ENCODE measurements at regions not wholly inside any gene's neighbourhood (a gene's known extent, or its start where the extent isn't known, plus 50 kb on each side); places are given as distances from the start of the nearest gene placed in this dataset.

DNA sequence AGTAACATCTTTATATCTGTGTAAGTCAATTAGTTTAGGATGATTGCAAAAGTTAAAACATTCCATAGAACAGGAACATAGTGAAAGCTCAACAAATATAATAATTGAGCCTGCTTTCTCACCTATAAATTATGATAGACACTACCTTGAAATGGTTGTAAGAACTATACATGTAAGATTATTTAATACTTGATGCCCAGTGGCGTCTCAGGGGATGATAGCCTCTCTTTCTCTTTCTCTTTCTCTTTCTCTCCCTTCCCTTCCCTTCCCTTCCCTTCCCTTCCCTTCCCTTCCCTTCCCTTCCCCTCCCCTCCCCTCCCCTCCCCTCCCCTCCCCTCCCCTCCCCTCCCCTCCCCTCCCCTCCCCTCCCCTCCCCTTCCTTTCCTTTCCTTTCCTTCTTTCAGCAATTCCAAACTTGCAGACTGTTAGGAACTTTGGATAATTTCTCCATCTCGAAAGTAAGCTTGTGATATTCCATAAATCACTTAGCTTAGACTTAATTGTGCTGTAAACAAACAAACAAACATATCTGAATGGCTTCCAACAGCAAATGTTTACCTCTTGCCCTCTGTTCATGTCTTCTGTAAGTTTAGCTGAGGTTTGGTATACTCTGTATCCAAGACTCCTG is 1102.7 kb downstream of the TSN start:
- WGBS: 82% methylated on average over 2 of the region's 2 CpGs
- H3K4me3 ChIP-seq (ENCODE audit: low read length in 2 of 2): no peak overlapping the region
- no peaks in the 10 kb centered on the region for H3K36me3 ChIP-seq (ENCODE audit: control insufficient read depth in 2 of 2, insufficient read depth in 2 of 2, low read length in 1 of 2)
- H3K4me1 ChIP-seq (ENCODE audit: control insufficient read depth in 2 of 2, insufficient read depth in 2 of 2, low read length in 2 of 2): no peaks in the 10 kb centered on the region
- H3K9me3 ChIP-seq (ENCODE audit: control insufficient read depth in 2 of 2, insufficient read depth in 1 of 2, low read length in 1 of 2): no peaks in the 10 kb centered on the region
- no peak for DNase-seq (ENCODE audit: low read depth in 6 of 9, low spot score in 9 of 9)
- H3K27ac ChIP-seq (ENCODE audit: low read depth in 1 of 2, low read length in 1 of 2): no peak overlapping the region
- no peaks in the 10 kb centered on the region for H3K27me3 ChIP-seq (ENCODE audit: control insufficient read depth in 2 of 2, insufficient read depth in 1 of 2, low read length in 1 of 2)

DNA sequence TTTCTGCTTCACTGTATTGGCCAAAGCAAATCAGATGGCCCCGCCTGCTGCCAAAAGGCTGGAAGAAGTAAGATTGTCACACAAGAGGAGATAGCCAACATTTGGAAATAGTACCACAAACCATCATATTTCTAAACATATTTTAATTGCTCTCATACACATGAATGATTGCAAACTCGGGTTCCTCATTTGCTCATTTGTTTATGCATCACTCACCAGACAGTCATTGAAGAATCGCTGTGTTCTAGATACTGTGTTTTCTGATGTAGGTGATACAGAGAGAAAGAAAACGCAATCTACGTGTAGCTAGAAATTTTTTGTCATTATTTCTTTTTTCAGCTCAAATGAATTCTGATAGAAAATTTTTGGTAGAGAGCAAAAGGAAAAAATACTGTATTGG is 1103.4 kb downstream of the TSN start:
- Histone ChIP-seq H3K4me1 (ENCODE audit: control insufficient read depth in 2 of 2, insufficient read depth in 2 of 2, low read length in 2 of 2) (no peaks in the 10 kb centered on the region), H3K27me3 (ENCODE audit: control insufficient read depth in 2 of 2, insufficient read depth in 1 of 2, low read length in 1 of 2) (no peaks in the 10 kb centered on the region), H3K4me3 (ENCODE audit: low read length in 2 of 2) (no peak overlapping the region), H3K27ac (ENCODE audit: low read depth in 1 of 2, low read length in 1 of 2) (no peak overlapping the region), H3K9me3 (ENCODE audit: control insufficient read depth in 2 of 2, insufficient read depth in 1 of 2, low read length in 1 of 2) (no peaks in the 10 kb centered on the region), H3K36me3 (ENCODE audit: control insufficient read depth in 2 of 2, insufficient read depth in 2 of 2, low read length in 1 of 2) (no peaks in the 10 kb centered on the region)
- DNase-seq (ENCODE audit: low read depth in 6 of 9, low spot score in 9 of 9): no peak
- 95% methylated on average over 5 of the region's 5 CpGs for WGBS

DNA sequence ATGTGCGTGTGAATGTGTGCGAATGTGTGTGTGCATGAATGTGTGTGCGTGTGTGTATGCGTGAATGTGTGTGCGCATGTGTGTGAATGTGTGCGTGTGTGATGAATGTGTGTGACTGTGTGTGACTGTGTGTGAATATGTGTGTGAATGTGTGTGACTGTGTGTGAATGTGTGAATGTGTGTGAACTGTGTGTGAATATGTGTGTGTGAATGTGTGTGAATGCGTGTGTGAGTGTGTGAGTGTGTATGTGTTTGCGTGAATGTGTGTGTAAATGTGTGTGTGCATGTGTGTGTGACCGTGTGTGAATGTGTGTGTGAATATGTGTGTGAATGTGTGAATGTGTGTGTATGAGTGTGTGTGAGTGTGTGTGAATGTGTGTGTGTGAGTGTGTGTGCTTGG is 1103.8 kb downstream of the TSN start:
- Histone ChIP-seq H3K4me3 (ENCODE audit: low read length in 2 of 2) (no peak overlapping the region), H3K27me3 (ENCODE audit: control insufficient read depth in 2 of 2, insufficient read depth in 1 of 2, low read length in 1 of 2) (no peaks in the 10 kb centered on the region), H3K4me1 (ENCODE audit: control insufficient read depth in 2 of 2, insufficient read depth in 2 of 2, low read length in 2 of 2) (no peaks in the 10 kb centered on the region), H3K36me3 (ENCODE audit: control insufficient read depth in 2 of 2, insufficient read depth in 2 of 2, low read length in 1 of 2) (no peaks in the 10 kb centered on the region), H3K9me3 (ENCODE audit: control insufficient read depth in 2 of 2, insufficient read depth in 1 of 2, low read length in 1 of 2) (no peaks in the 10 kb centered on the region), H3K27ac (ENCODE audit: low read depth in 1 of 2, low read length in 1 of 2) (no peak overlapping the region)
- 95% methylated on average over 9 of the region's 9 CpGs for WGBS
- DNase-seq (ENCODE audit: low read depth in 6 of 9, low spot score in 9 of 9): no peak

DNA sequence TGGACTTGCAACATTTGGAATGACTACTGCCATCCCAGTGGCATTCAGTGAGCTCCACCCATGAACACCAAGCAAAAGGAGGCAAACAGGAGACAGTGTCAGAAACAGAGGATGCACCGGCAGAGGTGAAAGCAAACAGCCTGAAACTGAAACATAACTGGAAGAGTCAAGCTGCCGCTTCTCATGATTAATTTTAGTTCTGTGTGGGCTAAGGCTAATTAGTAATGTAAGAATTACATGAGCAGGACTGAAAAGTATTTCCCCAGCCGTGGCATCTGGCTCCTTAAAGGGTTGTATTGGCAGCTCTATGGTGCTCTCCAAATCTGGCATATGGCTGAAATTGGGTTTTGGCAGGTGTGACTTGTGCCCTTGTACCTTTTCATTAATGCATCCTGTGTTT is 1108.1 kb downstream of the TSN start:
- H3K27ac ChIP-seq (ENCODE audit: low read depth in 1 of 2, low read length in 1 of 2): no peak overlapping the region
- WGBS: 87% methylated on average over 3 of the region's 3 CpGs
- no peaks in the 10 kb centered on the region for H3K27me3 ChIP-seq (ENCODE audit: control insufficient read depth in 2 of 2, insufficient read depth in 1 of 2, low read length in 1 of 2)
- no peak overlapping the region for H3K4me3 ChIP-seq (ENCODE audit: low read length in 2 of 2)
- H3K36me3 ChIP-seq (ENCODE audit: control insufficient read depth in 2 of 2, insufficient read depth in 2 of 2, low read length in 1 of 2): no peaks in the 10 kb centered on the region
- DNase-seq (ENCODE audit: low read depth in 6 of 9, low spot score in 9 of 9): no peak
- H3K9me3 ChIP-seq (ENCODE audit: control insufficient read depth in 2 of 2, insufficient read depth in 1 of 2, low read length in 1 of 2): no peaks in the 10 kb centered on the region
- no peaks in the 10 kb centered on the region for H3K4me1 ChIP-seq (ENCODE audit: control insufficient read depth in 2 of 2, insufficient read depth in 2 of 2, low read length in 2 of 2)

DNA sequence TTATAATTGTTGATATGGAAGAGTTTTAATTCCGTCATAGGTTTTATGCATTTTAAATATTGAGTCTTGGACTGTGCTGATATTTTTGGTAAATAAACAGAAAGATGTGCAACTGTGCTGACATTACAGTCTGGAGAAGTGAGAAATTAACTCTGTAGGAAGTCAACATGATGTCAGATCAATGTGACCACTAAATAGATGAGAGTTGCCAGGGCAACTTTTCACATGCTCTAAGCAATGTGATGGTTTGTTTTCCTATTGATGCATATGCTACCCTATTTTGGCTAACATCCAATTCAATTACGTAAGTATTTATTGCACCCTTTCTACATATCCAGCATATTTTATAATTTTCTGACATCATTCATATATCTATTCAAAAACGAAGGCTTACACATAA is 1109.3 kb downstream of the TSN start:
- DNase-seq (ENCODE audit: low read depth in 6 of 9, low spot score in 9 of 9): no peak

GRCh38 chr2:122866095-122866494 is 1110.6 kb downstream of the TSN start:
- Histone ChIP-seq H3K9me3 (ENCODE audit: control insufficient read depth in 2 of 2, insufficient read depth in 1 of 2, low read length in 1 of 2) (no peaks in the 10 kb centered on the region), H3K4me3 (ENCODE audit: low read length in 2 of 2) (no peak overlapping the region), H3K27ac (ENCODE audit: low read depth in 1 of 2, low read length in 1 of 2) (no peak overlapping the region), H3K4me1 (ENCODE audit: control insufficient read depth in 2 of 2, insufficient read depth in 2 of 2, low read length in 2 of 2) (no peaks in the 10 kb centered on the region), H3K27me3 (ENCODE audit: control insufficient read depth in 2 of 2, insufficient read depth in 1 of 2, low read length in 1 of 2) (no peaks in the 10 kb centered on the region), H3K36me3 (ENCODE audit: control insufficient read depth in 2 of 2, insufficient read depth in 2 of 2, low read length in 1 of 2) (no peaks in the 10 kb centered on the region)
- DNase-seq (ENCODE audit: low read depth in 6 of 9, low spot score in 9 of 9): no peak

More for the DNA sequence above, 1109.3 kb downstream of the TSN start:
- Histone ChIP-seq H3K4me3 (ENCODE audit: low read length in 2 of 2) (no peak overlapping the region), H3K27ac (ENCODE audit: low read depth in 1 of 2, low read length in 1 of 2) (no peak overlapping the region), H3K9me3 (ENCODE audit: control insufficient read depth in 2 of 2, insufficient read depth in 1 of 2, low read length in 1 of 2) (no peaks in the 10 kb centered on the region), H3K27me3 (ENCODE audit: control insufficient read depth in 2 of 2, insufficient read depth in 1 of 2, low read length in 1 of 2) (no peaks in the 10 kb centered on the region), H3K4me1 (ENCODE audit: control insufficient read depth in 2 of 2, insufficient read depth in 2 of 2, low read length in 2 of 2) (no peaks in the 10 kb centered on the region), H3K36me3 (ENCODE audit: control insufficient read depth in 2 of 2, insufficient read depth in 2 of 2, low read length in 1 of 2) (no peaks in the 10 kb centered on the region)
- WGBS: 92% methylated on average over 3 of the region's 3 CpGs

DNA sequence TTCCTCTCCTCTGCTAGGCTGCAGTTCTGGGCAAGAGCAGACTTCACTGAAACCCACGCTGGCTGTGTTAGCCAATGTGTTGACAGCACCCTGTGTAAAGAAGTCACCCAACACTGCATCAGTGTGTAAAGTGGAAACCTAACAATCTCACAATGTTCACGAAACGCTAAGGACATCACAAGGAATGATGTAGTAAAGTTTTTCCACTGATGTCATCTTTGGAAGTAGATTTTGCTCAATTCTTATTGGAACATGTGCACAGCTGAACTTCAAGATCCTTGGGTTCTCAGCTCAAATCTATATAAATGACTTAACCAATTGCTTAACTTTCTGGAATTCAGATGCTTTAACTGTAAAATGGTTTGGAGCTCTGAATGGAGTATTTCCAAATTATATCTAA is 1112.5 kb downstream of the TSN start:
- no peaks in the 10 kb centered on the region for H3K4me1 ChIP-seq (ENCODE audit: control insufficient read depth in 2 of 2, insufficient read depth in 2 of 2, low read length in 2 of 2)
- H3K27ac ChIP-seq (ENCODE audit: low read depth in 1 of 2, low read length in 1 of 2): no peak overlapping the region
- no peak overlapping the region for H3K4me3 ChIP-seq (ENCODE audit: low read length in 2 of 2)
- no peaks in the 10 kb centered on the region for H3K36me3 ChIP-seq (ENCODE audit: control insufficient read depth in 2 of 2, insufficient read depth in 2 of 2, low read length in 1 of 2)
- 89% methylated on average over 3 of the region's 3 CpGs for WGBS
- H3K9me3 ChIP-seq (ENCODE audit: control insufficient read depth in 2 of 2, insufficient read depth in 1 of 2, low read length in 1 of 2): no peaks in the 10 kb centered on the region
- H3K27me3 ChIP-seq (ENCODE audit: control insufficient read depth in 2 of 2, insufficient read depth in 1 of 2, low read length in 1 of 2): no peaks in the 10 kb centered on the region
- DNase-seq (ENCODE audit: low read depth in 6 of 9, low spot score in 9 of 9): no peak

DNA sequence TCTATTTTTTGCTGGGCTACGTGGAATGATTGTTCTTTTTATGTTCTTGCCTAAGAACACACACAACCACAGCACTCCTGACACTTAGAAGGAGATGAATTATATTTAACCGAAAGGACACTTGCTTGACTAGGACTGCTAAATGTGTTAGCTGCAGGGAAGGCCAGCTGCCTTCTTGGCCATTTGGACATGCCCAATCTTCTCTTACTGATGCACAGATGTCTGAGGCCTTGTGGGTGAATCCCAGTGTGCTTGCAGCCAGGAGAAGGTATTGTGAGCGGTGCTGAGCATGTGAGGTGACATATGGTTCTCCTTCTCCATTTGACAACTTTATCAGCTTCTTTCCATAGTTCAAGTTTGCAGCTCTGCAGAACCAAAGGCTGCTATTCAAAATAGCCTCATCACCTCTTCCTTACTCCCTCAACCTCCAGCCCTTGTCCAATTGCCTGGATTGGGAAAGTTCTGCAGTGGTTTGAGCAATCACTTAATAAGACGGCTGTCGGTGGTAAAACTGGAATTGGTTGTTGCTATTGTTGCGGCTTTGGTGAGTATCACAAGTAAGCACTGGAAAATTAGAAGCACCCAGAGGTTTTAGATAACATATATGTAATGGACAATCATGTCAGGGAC is 1113.3 kb downstream of the TSN start:
- Histone ChIP-seq H3K4me3 (ENCODE audit: low read length in 2 of 2) (no peak overlapping the region), H3K36me3 (ENCODE audit: control insufficient read depth in 2 of 2, insufficient read depth in 2 of 2, low read length in 1 of 2) (no peaks in the 10 kb centered on the region), H3K27me3 (ENCODE audit: control insufficient read depth in 2 of 2, insufficient read depth in 1 of 2, low read length in 1 of 2) (no peaks in the 10 kb centered on the region), H3K4me1 (ENCODE audit: control insufficient read depth in 2 of 2, insufficient read depth in 2 of 2, low read length in 2 of 2) (no peaks in the 10 kb centered on the region), H3K9me3 (ENCODE audit: control insufficient read depth in 2 of 2, insufficient read depth in 1 of 2, low read length in 1 of 2) (no peaks in the 10 kb centered on the region), H3K27ac (ENCODE audit: low read depth in 1 of 2, low read length in 1 of 2) (no peak overlapping the region)
- DNase-seq (ENCODE audit: low read depth in 6 of 9, low spot score in 9 of 9): no peak
- 92% methylated on average over 6 of the region's 6 CpGs for WGBS

DNA sequence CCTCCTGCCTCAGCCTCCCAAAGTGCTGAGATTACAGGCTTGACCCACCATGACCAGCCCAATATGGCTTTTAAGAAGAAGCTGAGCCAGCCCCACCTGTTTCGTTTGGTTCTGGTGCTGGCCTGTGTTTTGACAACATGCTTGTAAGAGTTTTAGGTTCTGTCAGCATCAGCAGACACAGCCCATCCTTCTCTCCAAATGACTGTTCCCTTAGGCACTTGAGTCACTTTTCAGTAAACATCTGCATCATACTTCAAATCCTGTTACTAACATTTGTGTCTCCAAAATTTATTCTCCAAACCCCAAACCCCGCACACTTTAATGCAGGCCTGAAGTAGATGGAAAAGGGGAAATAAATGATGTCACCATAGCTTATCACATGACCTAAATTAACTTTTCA is 1118.5 kb downstream of the TSN start:
- H3K4me1 ChIP-seq (ENCODE audit: control insufficient read depth in 2 of 2, insufficient read depth in 2 of 2, low read length in 2 of 2): no peaks in the 10 kb centered on the region
- no peak overlapping the region for H3K4me3 ChIP-seq (ENCODE audit: low read length in 2 of 2)
- no peaks in the 10 kb centered on the region for H3K36me3 ChIP-seq (ENCODE audit: control insufficient read depth in 2 of 2, insufficient read depth in 2 of 2, low read length in 1 of 2)
- 98% methylated on average over 2 of the region's 2 CpGs for WGBS
- no peaks in the 10 kb centered on the region for H3K27me3 ChIP-seq (ENCODE audit: control insufficient read depth in 2 of 2, insufficient read depth in 1 of 2, low read length in 1 of 2)
- H3K9me3 ChIP-seq (ENCODE audit: control insufficient read depth in 2 of 2, insufficient read depth in 1 of 2, low read length in 1 of 2): no peaks in the 10 kb centered on the region
- no peak for DNase-seq (ENCODE audit: low read depth in 6 of 9, low spot score in 9 of 9)
- H3K27ac ChIP-seq (ENCODE audit: low read depth in 1 of 2, low read length in 1 of 2): no peak overlapping the region
